ENCODE measurements at regions not wholly inside any gene's neighbourhood (a gene's known extent, or its start where the extent isn't known, plus 50 kb on each side); places are given as distances from the start of the nearest gene placed in this dataset.

DNA sequence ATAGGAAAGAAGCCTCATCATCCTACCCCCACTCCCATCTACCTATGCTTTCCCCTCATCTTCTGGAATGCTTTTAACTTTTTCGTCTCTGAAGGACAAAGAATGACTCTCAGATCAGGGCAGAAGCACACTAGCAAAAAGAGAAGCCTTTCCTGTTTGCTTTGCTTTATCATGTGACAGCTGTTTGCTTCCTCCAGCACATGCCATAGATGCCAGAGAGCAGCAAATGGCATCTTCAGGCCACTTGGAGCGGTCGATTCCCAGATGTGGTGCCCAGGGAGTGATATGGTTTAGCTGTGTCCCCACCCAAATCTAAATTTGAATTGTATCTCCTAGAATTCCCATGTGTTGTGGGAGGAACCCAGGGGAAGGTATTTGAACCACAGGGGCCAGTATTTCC, 294.8 kb downstream of the GADD45G start:
- no peak for TF ChIP-seq POLR2A (IDR thresholded peaks at IDR 0.05)
- TF ChIP-seq, protein P1, sequence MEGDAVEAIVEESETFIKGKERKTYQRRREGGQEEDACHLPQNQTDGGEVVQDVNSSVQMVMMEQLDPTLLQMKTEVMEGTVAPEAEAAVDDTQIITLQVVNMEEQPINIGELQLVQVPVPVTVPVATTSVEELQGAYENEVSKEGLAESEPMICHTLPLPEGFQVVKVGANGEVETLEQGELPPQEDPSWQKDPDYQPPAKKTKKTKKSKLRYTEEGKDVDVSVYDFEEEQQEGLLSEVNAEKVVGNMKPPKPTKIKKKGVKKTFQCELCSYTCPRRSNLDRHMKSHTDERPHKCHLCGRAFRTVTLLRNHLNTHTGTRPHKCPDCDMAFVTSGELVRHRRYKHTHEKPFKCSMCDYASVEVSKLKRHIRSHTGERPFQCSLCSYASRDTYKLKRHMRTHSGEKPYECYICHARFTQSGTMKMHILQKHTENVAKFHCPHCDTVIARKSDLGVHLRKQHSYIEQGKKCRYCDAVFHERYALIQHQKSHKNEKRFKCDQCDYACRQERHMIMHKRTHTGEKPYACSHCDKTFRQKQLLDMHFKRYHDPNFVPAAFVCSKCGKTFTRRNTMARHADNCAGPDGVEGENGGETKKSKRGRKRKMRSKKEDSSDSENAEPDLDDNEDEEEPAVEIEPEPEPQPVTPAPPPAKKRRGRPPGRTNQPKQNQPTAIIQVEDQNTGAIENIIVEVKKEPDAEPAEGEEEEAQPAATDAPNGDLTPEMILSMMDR (IDR thresholded peaks at IDR 0.05): no peak
